ENCODE measurements at regions not wholly inside any gene's neighbourhood (a gene's known extent, or its start where the extent isn't known, plus 50 kb on each side); places are given as distances from the start of the nearest gene placed in this dataset.
"Not testable (repeated sequence)": the region's sequence is repeated elsewhere in the genome, so short reads cannot be mapped to it uniquely, and the experiment has no call there.

GRCh38 chr2:45114221-45114955 lies 105.1 kb upstream of the SIX2 start:
- DNase-seq (ENCODE audit: low read depth in 2 of 2) = no peak

- no peak for DNase-seq (ENCODE audit: low read depth in 2 of 2)
These were observed 103.5 kb upstream of the SIX2 start for GRCh38 chr2:45112750-45113149.

- no peak for DNase-seq (ENCODE audit: low read depth in 2 of 2)
These were observed 95.9 kb upstream of the SIX2 start for GRCh38 chr2:45105050-45105582.

GRCh38 chr2:45104429-45104828 lies 95.2 kb upstream of the SIX2 start:
- DNase-seq (ENCODE audit: low read depth in 2 of 2) = no peak

GRCh38 chr2:45103351-45104345 lies 94.4 kb upstream of the SIX2 start:
- DNase-seq (ENCODE audit: low read depth in 2 of 2) = no peak

- DNase-seq (ENCODE audit: low read depth in 2 of 2) = no peak
These were observed 93.4 kb upstream of the SIX2 start for GRCh38 chr2:45102579-45103117.

- DNase-seq (ENCODE audit: low read depth in 2 of 2) = no peak
These were observed 92.9 kb upstream of the SIX2 start for GRCh38 chr2:45102141-45102540.

- no peak for DNase-seq (ENCODE audit: low read depth in 2 of 2)
These were observed 87.7 kb upstream of the SIX2 start for GRCh38 chr2:45096996-45097395.

- DNase-seq (ENCODE audit: low read depth in 2 of 2) = not testable (repeated sequence)
These were observed 86.8 kb upstream of the SIX2 start for GRCh38 chr2:45096038-45096437.

- no peak for DNase-seq (ENCODE audit: low read depth in 2 of 2)
These were observed 84.4 kb upstream of the SIX2 start for GRCh38 chr2:45093663-45094062.

GRCh38 chr2:45093181-45093580 lies 83.9 kb upstream of the SIX2 start:
- DNase-seq (ENCODE audit: low read depth in 2 of 2) = no peak

- no peak for DNase-seq (ENCODE audit: low read depth in 2 of 2)
These were observed 80.5 kb upstream of the SIX2 start for GRCh38 chr2:45089554-45090261.

GRCh38 chr2:45085487-45085886 lies 76.2 kb upstream of the SIX2 start:
- DNase-seq (ENCODE audit: low read depth in 2 of 2) = no peak

- DNase-seq (ENCODE audit: low read depth in 2 of 2) = no peak
These were observed 75.2 kb upstream of the SIX2 start for GRCh38 chr2:45084361-45085020.

- no peak for DNase-seq (ENCODE audit: low read depth in 2 of 2)
These were observed 73.9 kb upstream of the SIX2 start for GRCh38 chr2:45083175-45083574.

GRCh38 chr2:45074713-45075112 lies 65.5 kb upstream of the SIX2 start:
- no peak for DNase-seq (ENCODE audit: low read depth in 2 of 2)

GRCh38 chr2:45072862-45073237 lies 63.6 kb upstream of the SIX2 start:
- DNase-seq (ENCODE audit: low read depth in 2 of 2) = no peak

GRCh38 chr2:45072064-45072861 lies 63.0 kb upstream of the SIX2 start:
- no peak for DNase-seq (ENCODE audit: low read depth in 2 of 2)

GRCh38 chr2:45070113-45070652 lies 60.9 kb upstream of the SIX2 start:
- DNase-seq (ENCODE audit: low read depth in 2 of 2) = no peak

- DNase-seq (ENCODE audit: low read depth in 2 of 2) = no peak
These were observed 60.4 kb upstream of the SIX2 start for GRCh38 chr2:45069684-45070083.

Data from stimulated activated CD8-positive, alpha-beta memory T cell treated with anti-CD3 and anti-CD28 coated beads, Interleukin-15, amount 100 ng/mL, for 48 hours (primary cell).